Fibroblast of lung (primary cell): ENCODE measurements at regions not wholly inside any gene's neighbourhood (a gene's known extent, or its start where the extent isn't known, plus 50 kb on each side); places are given as distances from the start of the nearest gene placed in this dataset.

Experiments
- DNase-seq, 2 donors: peaks; one replicate each; pipeline versions ENCODE4 v3.0.0 to v3.0.0-alpha.2; 2010; ENCODE audit warnings: low read depth in 2 of 2
- H2AFZ ChIP-seq: 2 replicates; pipeline ENCODE4 v1.5.1; 2012; ENCODE audit warnings: low read length, control low read depth, inconsistent platforms
- H3K27ac ChIP-seq: 2 replicates; pipeline ENCODE4 v1.5.1; 2011; ENCODE audit warnings: low read length, control low read depth; ENCODE audit not compliant: insufficient read depth
- H3K27me3 ChIP-seq: 2 replicates; pipeline ENCODE4 v1.5.1; 2011; ENCODE audit warnings: mild to moderate bottlenecking, low read length; ENCODE audit not compliant: control insufficient read depth, insufficient read depth
- H3K36me3 ChIP-seq: 2 replicates; pipeline ENCODE4 v1.5.1; 2011; ENCODE audit warnings: low read length; ENCODE audit not compliant: control insufficient read depth, insufficient read depth
- H3K4me1 ChIP-seq: 2 replicates; pipeline ENCODE4 v1.5.1; 2011; ENCODE audit warnings: low read length; ENCODE audit not compliant: control insufficient read depth, insufficient read depth; ENCODE audit errors: extremely low read depth
- H3K4me2 ChIP-seq: 2 replicates; pipeline ENCODE4 v1.5.1; 2011; ENCODE audit warnings: low read length, control low read depth; ENCODE audit not compliant: insufficient read depth; ENCODE audit errors: extremely low read depth
- H3K4me3 ChIP-seq, 4 experiments: fragments of 200-600 bp in 1 of 4; sonication (generic) in 1 of 4; replicated peaks in 1 of 4; 2 replicates each; pipeline ENCODE4 v1.5.1; 2011 to 2016; ENCODE audit warnings: low read length in 4 of 4, low read depth in 3 of 4, mild to moderate bottlenecking in 3 of 4, control low read depth in 2 of 4, inconsistent platforms in 1 of 4, mixed read lengths in 1 of 4; ENCODE audit not compliant: insufficient read depth in 1 of 4; ENCODE audit errors: control extremely low read depth in 1 of 4
- H3K79me2 ChIP-seq: 2 replicates; pipeline ENCODE4 v1.5.1; 2012; ENCODE audit warnings: mild to moderate bottlenecking, low read length, inconsistent platforms; ENCODE audit not compliant: control insufficient read depth, insufficient read depth
- H3K9ac ChIP-seq: 2 replicates; pipeline ENCODE4 v1.5.1; 2011; ENCODE audit warnings: mild to moderate bottlenecking, low read length, control low read depth; ENCODE audit not compliant: insufficient read depth
- H3K9me3 ChIP-seq: 2 replicates; pipeline ENCODE4 v1.5.1; 2012; ENCODE audit warnings: low read depth, low read length; ENCODE audit not compliant: control insufficient read depth, insufficient read depth
- H4K20me1 ChIP-seq: 2 replicates; pipeline ENCODE4 v1.5.1; 2011; ENCODE audit warnings: low read length; ENCODE audit not compliant: control insufficient read depth, insufficient read depth; ENCODE audit errors: extremely low read depth
- EZH2 ChIP-seq: IDR thresholded peaks from 2 replicates; pipeline ENCODE4 v1.5.1; 2012; ENCODE audit warnings: low read length, control low read depth, mild to moderate bottlenecking; ENCODE audit errors: missing control alignments
- TF ChIP-seq, protein P1 (sequence below), 2 donors: IDR thresholded peaks in 1 of 2; conservative IDR thresholded peaks in 1 of 2; 1 replicate in 1 of 2; 2 replicates in 1 of 2; pipeline ENCODE4 v1.5.1; 2011 to 2012; ENCODE audit warnings: low read length in 2 of 2, control low read depth in 1 of 2, inconsistent platforms in 1 of 2, low read depth in 1 of 2, mild to moderate bottlenecking in 1 of 2

DNA sequence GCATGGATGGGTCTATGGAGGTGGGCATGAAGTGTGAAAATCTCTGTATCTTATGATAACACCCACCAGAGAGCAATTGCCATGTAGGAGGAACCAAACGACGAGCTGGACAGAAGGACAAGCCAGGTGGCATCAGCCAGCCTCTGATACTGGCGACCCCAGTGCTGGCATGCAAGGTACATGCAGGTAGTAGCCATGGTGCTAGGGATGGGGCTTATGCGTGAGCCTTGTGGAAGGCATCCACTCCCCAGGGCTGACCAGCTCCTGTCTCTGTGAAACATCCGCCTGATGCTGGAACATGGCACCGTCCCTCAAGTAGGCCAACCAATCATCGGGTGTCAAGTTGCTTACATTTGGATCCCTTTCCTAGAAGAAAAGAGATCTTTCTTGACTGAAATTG, 412.9 kb downstream of the GADD45G start:
- Histone ChIP-seq H3K4me3 (no peak overlapping the region), H3K27ac (no peak overlapping the region), H3K4me1 (no peaks in the 10 kb centered on the region), H3K4me2 (no peak overlapping the region), H3K79me2 (no peaks in the 10 kb centered on the region), H3K9me3 (no peaks in the 10 kb centered on the region), H3K9ac (no peak overlapping the region), H3K27me3 (no peaks in the 10 kb centered on the region), H3K36me3 (no peaks in the 10 kb centered on the region), H2AFZ (no peak overlapping the region), H4K20me1 (no peaks in the 10 kb centered on the region)
- TF ChIP-seq EZH2 = no peak
- TF ChIP-seq, protein P1, sequence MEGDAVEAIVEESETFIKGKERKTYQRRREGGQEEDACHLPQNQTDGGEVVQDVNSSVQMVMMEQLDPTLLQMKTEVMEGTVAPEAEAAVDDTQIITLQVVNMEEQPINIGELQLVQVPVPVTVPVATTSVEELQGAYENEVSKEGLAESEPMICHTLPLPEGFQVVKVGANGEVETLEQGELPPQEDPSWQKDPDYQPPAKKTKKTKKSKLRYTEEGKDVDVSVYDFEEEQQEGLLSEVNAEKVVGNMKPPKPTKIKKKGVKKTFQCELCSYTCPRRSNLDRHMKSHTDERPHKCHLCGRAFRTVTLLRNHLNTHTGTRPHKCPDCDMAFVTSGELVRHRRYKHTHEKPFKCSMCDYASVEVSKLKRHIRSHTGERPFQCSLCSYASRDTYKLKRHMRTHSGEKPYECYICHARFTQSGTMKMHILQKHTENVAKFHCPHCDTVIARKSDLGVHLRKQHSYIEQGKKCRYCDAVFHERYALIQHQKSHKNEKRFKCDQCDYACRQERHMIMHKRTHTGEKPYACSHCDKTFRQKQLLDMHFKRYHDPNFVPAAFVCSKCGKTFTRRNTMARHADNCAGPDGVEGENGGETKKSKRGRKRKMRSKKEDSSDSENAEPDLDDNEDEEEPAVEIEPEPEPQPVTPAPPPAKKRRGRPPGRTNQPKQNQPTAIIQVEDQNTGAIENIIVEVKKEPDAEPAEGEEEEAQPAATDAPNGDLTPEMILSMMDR (conservative IDR thresholded peaks at IDR 0.05 in 1 of 2, IDR thresholded peaks at IDR 0.05 in 1 of 2; ENCODE audit: low read depth in 1 of 2, low read length in 2 of 2) = no peak
- DNase-seq = no peak

DNA sequence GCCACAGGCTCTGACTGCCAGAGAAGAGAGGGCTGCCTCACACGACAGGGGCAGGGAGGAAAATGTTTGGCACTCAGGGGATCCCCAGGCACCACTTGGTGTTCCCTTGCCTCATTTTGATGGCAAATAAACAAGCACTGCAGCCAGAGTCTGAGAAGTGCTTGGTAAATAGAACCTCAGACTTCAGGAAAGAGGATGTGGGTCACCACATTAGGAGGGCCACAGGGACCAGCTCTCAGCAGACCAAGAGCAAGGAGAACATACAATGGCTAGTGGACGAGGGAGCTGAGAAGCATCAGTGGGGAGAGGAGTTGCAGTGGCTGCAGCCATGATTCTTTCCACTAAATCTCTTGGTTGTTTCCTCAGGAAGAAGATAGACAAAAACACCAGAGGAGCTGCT, 413.9 kb downstream of the GADD45G start:
- Histone ChIP-seq H2AFZ (no peak overlapping the region), H4K20me1 (no peaks in the 10 kb centered on the region), H3K27ac (no peak overlapping the region), H3K4me2 (no peak overlapping the region), H3K79me2 (no peaks in the 10 kb centered on the region), H3K4me3 (no peak overlapping the region), H3K4me1 (no peaks in the 10 kb centered on the region), H3K9me3 (no peaks in the 10 kb centered on the region), H3K9ac (no peak overlapping the region), H3K36me3 (no peaks in the 10 kb centered on the region), H3K27me3 (no peaks in the 10 kb centered on the region)
- no peak for DNase-seq
- no peak for TF ChIP-seq EZH2
- TF ChIP-seq, protein P1 (conservative IDR thresholded peaks at IDR 0.05 in 1 of 2, IDR thresholded peaks at IDR 0.05 in 1 of 2; ENCODE audit: low read depth in 1 of 2, low read length in 2 of 2) = no peak

DNA sequence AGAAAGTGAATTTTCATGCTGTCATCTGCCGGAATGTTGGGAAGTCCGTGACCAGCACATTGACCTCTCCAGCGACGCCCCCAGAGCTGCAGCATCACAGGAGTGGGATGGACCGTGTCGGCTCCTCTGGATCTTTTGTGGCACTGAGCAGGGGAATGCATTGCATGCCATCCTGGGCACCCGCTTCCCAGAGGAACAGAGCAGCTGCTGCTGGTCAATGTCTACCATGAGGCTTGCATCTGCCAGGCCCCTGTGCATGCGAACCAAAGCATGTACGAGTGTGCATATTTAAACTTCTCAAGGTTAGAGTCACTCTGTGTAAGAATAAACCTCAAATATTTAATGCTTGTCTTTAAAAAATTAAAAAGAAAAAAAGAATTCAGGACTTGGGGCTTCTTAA, 414.8 kb downstream of the GADD45G start:
- Histone ChIP-seq H3K9me3 (no peaks in the 10 kb centered on the region), H3K27ac (no peak overlapping the region), H4K20me1 (no peaks in the 10 kb centered on the region), H3K4me3 (no peak overlapping the region), H3K9ac (no peak overlapping the region), H3K79me2 (no peaks in the 10 kb centered on the region), H3K36me3 (no peaks in the 10 kb centered on the region), H3K4me1 (no peaks in the 10 kb centered on the region), H3K27me3 (no peaks in the 10 kb centered on the region), H3K4me2 (no peak overlapping the region), H2AFZ (no peak overlapping the region)
- DNase-seq = no peak
- TF ChIP-seq EZH2 = no peak
- TF ChIP-seq, protein P1 (conservative IDR thresholded peaks at IDR 0.05 in 1 of 2, IDR thresholded peaks at IDR 0.05 in 1 of 2; ENCODE audit: low read depth in 1 of 2, low read length in 2 of 2) = no peak
